Psoas muscle (tissue), 7 donors: ENCODE measurements at regions not wholly inside any gene's neighbourhood (a gene's known extent, or its start where the extent isn't known, plus 50 kb on each side); places are given as distances from the start of the nearest gene placed in this dataset.
"Not testable (repeated sequence)": the region's sequence is repeated elsewhere in the genome, so short reads cannot be mapped to it uniquely, and the experiment has no call there.

Source experiments
- ATAC-seq, 4 donors: fragments of 200-7000 bp; cut with Tn5 transposase; one replicate each; pipeline ENCODE4 v1.9.1; 2020; ENCODE audit warnings: moderate library complexity in 3 of 4, mild to moderate bottlenecking in 2 of 4
- DNase-seq, 2 donors: peaks; one replicate each; pipeline ENCODE4 v3.0.0-alpha.2; 2020
- H3K27ac ChIP-seq: fragments of 200-600 bp; one replicate; pipeline ENCODE4 v1.8.0; 2022
- H3K27me3 ChIP-seq, 3 donors: fragments of 200-600 bp in 1 of 3; one replicate each; pipeline versions ENCODE4 v1.6.1 to v1.8.0; 2013 to 2022; ENCODE audit warnings: low read length in 2 of 3, mild to moderate bottlenecking in 2 of 3, moderate library complexity in 1 of 3; ENCODE audit not compliant: insufficient read depth in 3 of 3
- H3K36me3 ChIP-seq, 2 donors: fragments of 200-600 bp in 1 of 2; one replicate each; pipeline versions ENCODE4 v1.6.1 to v1.8.0; 2013 to 2022; ENCODE audit warnings: low read depth in 1 of 2, mild to moderate bottlenecking in 1 of 2, moderate library complexity in 1 of 2; ENCODE audit not compliant: insufficient read depth in 1 of 2
- H3K4me1 ChIP-seq: fragments of 200-600 bp; one replicate; pipeline ENCODE4 v1.8.0; 2022
- H3K4me3 ChIP-seq: fragments of 200-600 bp; one replicate; pipeline ENCODE4 v1.8.0; 2022; ENCODE audit warnings: mild to moderate bottlenecking
- H3K9me3 ChIP-seq: fragments of 200-600 bp; one replicate; pipeline ENCODE4 v1.8.0; 2022
- CTCF ChIP-seq: fragments of 200-600 bp; IDR thresholded peaks from one replicate; pipeline ENCODE4 v1.8.0; 2022; ENCODE audit warnings: antibody characterized with exemption
- WGBS, 3 donors: extraction: QIAGEN DNeasy Blood & Tissue Kit; methylation state at CpG; one replicate each; pipeline versions ENCODE4 v1.1.6 to v1.1.7; 2013; 5-methylcytosine and 5-hydroxymethylcytosine counted together
- intact Hi-C, 2 donors: fragments of 100-400 bp; cut with DNase I; formaldehyde crosslinking; loops; one replicate each; pipeline versions ENCODE4 v1.11.0 to v1.14.2; 2022
- donor health status: healthy with polysubstance abuse.
- donor health status: DM: no; HTN: no; CAD: no; lungs with moderate emphysema.
- donor health status: Bipolar disorder and iron deficiency.
- donor health status: healthy.
- donor health status: DM: yes; HTN: yes; CAD: no.
- donor health status: DM: no; HTN: no; CAD: no.
- donor health status: DM: yes; HTN: yes; CAD: no.

DNA sequence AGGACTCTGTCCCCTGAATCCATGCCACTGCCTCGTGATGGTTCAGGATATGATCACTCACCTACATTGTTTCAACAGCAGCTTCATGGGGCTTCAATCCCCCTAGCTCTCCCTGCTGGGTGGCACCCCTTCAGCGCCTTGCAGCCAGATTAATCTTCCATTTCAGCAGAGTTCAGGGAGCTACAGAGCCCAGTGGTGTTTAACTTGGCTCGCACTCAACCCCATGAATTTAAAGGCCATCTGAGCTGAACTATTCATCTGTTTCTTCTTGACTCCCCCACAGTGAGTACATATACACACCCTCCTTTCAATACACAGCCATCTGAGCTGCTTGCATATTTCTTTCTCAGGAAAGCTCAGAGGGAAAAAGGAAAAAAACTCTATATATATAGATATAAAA lies 202.8 kb upstream of the C16orf82 start:
- no peak for TF ChIP-seq CTCF
- H3K27ac ChIP-seq = no peak overlapping the region
- no peak for ATAC-seq
- WGBS, 3 donors = 48 to 58% (median 53%) methylated on average over 3 of the region's 3 CpGs
- no peaks in the 10 kb centered on the region for H3K9me3 ChIP-seq
- DNase-seq = no peak
- no peaks in the 10 kb centered on the region for H3K4me1 ChIP-seq
- H3K36me3 ChIP-seq = no peaks in the 10 kb centered on the region
- intact Hi-C loops = no loop called here
- H3K4me3 ChIP-seq = no peak overlapping the region
- H3K27me3 ChIP-seq = peaks cover 0 to 1% (median 0%) of the 10 kb centered on the region in 3 donors

DNA sequence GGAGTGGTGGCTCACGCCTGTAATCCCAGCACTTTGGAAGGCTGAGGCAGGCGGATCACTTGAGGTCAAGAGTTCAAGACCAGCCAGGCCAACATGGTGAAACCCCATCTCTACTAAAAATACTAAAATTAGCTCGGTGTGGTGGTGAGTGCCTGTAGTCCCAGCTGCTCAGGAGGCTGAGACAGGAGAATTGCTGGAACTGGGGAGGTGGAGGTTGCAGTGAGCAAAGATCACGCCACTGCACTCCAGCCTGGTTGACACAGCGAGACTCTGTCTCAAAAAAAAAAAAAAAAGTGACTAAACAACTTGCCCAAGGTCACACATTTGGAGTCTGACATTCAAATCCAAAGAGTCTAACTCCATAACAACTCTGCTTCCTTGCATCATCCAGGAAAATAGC lies 192.4 kb upstream of the C16orf82 start:
- H3K4me1 ChIP-seq, intact Hi-C loops, DNase-seq, H3K27me3 ChIP-seq, H3K27ac ChIP-seq, H3K36me3 ChIP-seq, H3K9me3 ChIP-seq, H3K4me3 ChIP-seq, ATAC-seq: not testable (repeated sequence)
- 69 to 73% (median 71%) methylated on average over 5 of the region's 5 CpGs for WGBS, 3 donors

GRCh38 chr16:26877421-26877820 lies 189.3 kb upstream of the C16orf82 start:
- TF ChIP-seq CTCF = no peak
- no peaks in the 10 kb centered on the region for H3K9me3 ChIP-seq

DNA sequence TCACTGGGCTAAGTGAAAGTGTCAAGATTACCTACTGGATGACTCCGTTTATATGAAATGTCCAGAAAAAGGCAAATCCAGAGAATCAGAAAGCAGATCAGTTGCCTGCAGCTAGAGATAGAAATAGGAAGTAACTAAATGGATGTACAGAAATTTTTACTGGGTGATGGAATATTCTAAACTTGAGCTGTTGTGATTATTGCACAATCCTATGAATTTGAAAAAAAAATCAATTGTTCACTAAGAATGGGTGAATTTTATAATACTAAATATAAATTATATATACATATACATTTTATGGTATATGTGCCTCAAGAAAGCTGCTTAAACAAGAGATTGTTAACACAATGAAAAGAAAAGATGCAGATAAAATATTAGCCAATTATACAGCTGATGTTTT lies 181.1 kb upstream of the C16orf82 start:
- Histone ChIP-seq H3K36me3 (no peaks in the 10 kb centered on the region), H3K27me3 (no peaks in the 10 kb centered on the region), H3K27ac (no peak overlapping the region), H3K9me3 (no peaks in the 10 kb centered on the region), H3K4me1 (no peaks in the 10 kb centered on the region), H3K4me3 (no peak overlapping the region)
- no peak for TF ChIP-seq CTCF
- intact Hi-C loops = no loop called here
- DNase-seq (no peak), ATAC-seq (no peak)
- WGBS, 3 donors = 83 to 95% (median 87%) methylated on average over 1 of the region's 1 CpG

More at GRCh38 chr16:26877421-26877820, 189.3 kb upstream of the C16orf82 start:
- Histone ChIP-seq H3K27ac (no peak overlapping the region), H3K27me3 (no peaks in the 10 kb centered on the region), H3K4me1 (no peaks in the 10 kb centered on the region), H3K36me3 (no peaks in the 10 kb centered on the region), H3K4me3 (no peak overlapping the region)
- WGBS, 3 donors = 76 to 83% (median 78%) methylated on average over 3 of the region's 3 CpGs
- ATAC-seq (no peak), DNase-seq (no peak)
- intact Hi-C loops = no loop called here

DNA sequence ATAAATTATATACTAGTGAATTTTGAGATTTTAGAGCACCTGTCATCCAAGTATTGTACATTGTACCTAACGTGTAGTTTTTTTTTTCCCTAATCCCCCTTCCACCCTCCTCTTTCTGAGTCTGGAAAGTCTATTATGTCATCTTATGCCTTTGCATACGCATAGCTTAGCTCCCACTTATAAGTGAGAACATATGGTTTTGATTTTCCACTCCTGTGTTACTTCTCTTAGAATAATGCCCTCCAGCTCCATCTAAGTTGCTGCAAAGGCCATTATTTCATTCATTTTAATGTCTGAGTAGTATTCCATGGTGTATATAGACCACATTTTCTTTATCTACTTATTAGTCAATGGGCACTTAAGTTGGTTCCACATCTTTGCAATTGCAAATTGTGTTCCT lies 177.0 kb upstream of the C16orf82 start:
- ATAC-seq (no peak), DNase-seq (no peak)
- intact Hi-C loops = loop anchor here in 1 of 2 donors (1.0 kb wide), 1 partner anchor 9 kb away; no protein-coding TSS in a partner anchor
- no peaks in the 10 kb centered on the region for H3K36me3 ChIP-seq
- 7 to 19% (median 13%) methylated on average over 2 of the region's 2 CpGs for WGBS, 3 donors
- no peak overlapping the region for H3K27ac ChIP-seq
- TF ChIP-seq CTCF = no peak
- no peaks in the 10 kb centered on the region for H3K9me3 ChIP-seq
- no peaks in the 10 kb centered on the region for H3K27me3 ChIP-seq
- H3K4me3 ChIP-seq = no peak overlapping the region
- H3K4me1 ChIP-seq = no peaks in the 10 kb centered on the region
